Calu3 (cell line): ENCODE measurements at regions not wholly inside any gene's neighbourhood (a gene's known extent, or its start where the extent isn't known, plus 50 kb on each side); places are given as distances from the start of the nearest gene placed in this dataset.

Experiments used
- BruUV-seq: library from RNA; stranded (reverse); fragments of 400-500 nt; replicated peaks from 2 replicates; lab custom pipeline; 2021; lab: Mats Ljungman, UMichigan
- CTCF ChIA-PET: fragments of 300-600 bp; sonication (Branson Sonifier 250); formaldehyde crosslinking; loops from one replicate; lab custom pipeline; 2022; ENCODE audit warnings: antibody characterized with exemption; lab: Charles Lee
- DNase-seq: peaks from one replicate; pipeline ENCODE4 v3.0.0; 2022
- H3K27ac Mint-ChIP-seq: one replicate; pipeline ENCODE4 v1.8.0; 2022; ENCODE audit warnings: mixed read lengths; ENCODE audit not compliant: unreplicated experiment
- H3K27me3 Mint-ChIP-seq: one replicate; pipeline ENCODE4 v1.8.0; 2022; ENCODE audit warnings: mixed read lengths; ENCODE audit not compliant: unreplicated experiment
- H3K36me3 Mint-ChIP-seq: one replicate; pipeline ENCODE4 v1.8.0; 2022; ENCODE audit warnings: mild to moderate bottlenecking, moderate library complexity, mixed read lengths; ENCODE audit not compliant: insufficient read depth, unreplicated experiment
- H3K4me1 Mint-ChIP-seq: one replicate; pipeline ENCODE4 v1.8.0; 2022; ENCODE audit warnings: mild to moderate bottlenecking, low read depth, mixed read lengths; ENCODE audit not compliant: unreplicated experiment
- H3K4me3 Mint-ChIP-seq: one replicate; pipeline ENCODE4 v1.8.0; 2022; ENCODE audit warnings: mild to moderate bottlenecking, low read depth, moderate library complexity, mixed read lengths; ENCODE audit not compliant: unreplicated experiment
- H3K9me3 Mint-ChIP-seq: one replicate; pipeline ENCODE4 v1.8.0; 2022; ENCODE audit warnings: low read depth, mixed read lengths; ENCODE audit not compliant: unreplicated experiment
- intact Hi-C: fragments of 100-400 bp; cut with micrococcal nuclease; formaldehyde crosslinking; loops from one replicate; pipeline ENCODE4 v1.10.0; 2022; ENCODE audit not compliant: unreplicated experiment
- TF ChIP-seq, protein P1 (sequence below): fragments of 200-600 bp; IDR thresholded peaks from one replicate; pipeline ENCODE4 v1.8.0; 2022; ENCODE audit warnings: antibody characterized with exemption; ENCODE audit not compliant: unreplicated experiment

DNA sequence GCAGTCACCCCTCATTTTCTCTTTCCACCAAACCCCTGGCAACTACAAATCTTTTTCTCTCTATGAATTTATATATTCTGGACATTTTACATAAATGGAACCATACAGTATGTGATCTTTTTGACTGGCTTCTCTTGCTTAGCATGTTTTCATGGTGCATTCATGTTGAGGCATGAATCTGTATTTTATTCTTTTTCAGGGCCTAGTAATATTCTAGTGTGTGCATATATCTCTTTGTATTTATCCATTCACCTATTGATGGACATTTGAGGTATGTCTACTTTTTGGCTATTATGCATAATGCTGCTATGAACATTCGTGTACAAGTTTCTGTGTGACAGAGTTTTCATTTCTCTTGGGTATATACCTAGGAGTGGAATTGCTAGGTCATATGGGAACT lies 78.2 kb downstream of the HACD1 start:
- Mint-ChIP-seq H3K27ac (no peak overlapping the region), H3K36me3 (no peaks in the 10 kb centered on the region), H3K4me1 (no peaks in the 10 kb centered on the region), H3K4me3 (no peak overlapping the region), H3K27me3 (no peaks in the 10 kb centered on the region), H3K9me3 (no peaks in the 10 kb centered on the region)
- TF ChIP-seq, protein P1, sequence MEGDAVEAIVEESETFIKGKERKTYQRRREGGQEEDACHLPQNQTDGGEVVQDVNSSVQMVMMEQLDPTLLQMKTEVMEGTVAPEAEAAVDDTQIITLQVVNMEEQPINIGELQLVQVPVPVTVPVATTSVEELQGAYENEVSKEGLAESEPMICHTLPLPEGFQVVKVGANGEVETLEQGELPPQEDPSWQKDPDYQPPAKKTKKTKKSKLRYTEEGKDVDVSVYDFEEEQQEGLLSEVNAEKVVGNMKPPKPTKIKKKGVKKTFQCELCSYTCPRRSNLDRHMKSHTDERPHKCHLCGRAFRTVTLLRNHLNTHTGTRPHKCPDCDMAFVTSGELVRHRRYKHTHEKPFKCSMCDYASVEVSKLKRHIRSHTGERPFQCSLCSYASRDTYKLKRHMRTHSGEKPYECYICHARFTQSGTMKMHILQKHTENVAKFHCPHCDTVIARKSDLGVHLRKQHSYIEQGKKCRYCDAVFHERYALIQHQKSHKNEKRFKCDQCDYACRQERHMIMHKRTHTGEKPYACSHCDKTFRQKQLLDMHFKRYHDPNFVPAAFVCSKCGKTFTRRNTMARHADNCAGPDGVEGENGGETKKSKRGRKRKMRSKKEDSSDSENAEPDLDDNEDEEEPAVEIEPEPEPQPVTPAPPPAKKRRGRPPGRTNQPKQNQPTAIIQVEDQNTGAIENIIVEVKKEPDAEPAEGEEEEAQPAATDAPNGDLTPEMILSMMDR, result no peak
- no TSS peak for BruUV-seq
- intact Hi-C loops, result no loop called here
- DNase-seq, result no peak
- CTCF ChIA-PET, result no interaction called here

DNA sequence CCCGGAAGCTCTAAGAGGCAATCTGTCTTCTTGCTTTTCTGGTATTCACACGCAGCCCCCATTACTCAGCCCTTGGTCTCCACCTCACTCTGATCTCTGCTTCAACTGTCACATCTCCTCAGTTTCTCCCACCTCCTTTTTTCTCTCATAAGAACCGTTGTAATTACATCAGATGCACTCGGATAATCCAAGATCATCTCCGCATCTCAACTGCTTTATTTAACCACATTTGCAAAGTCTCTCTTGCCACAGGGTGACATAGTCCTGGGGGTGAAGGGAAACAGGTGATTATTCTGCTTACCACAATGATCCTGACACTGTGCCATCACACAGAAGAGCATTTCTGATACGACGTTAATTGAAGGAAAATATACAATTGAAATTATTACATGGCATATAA lies 79.9 kb downstream of the HACD1 start:
- no peaks in the 10 kb centered on the region for H3K27me3 Mint-ChIP-seq
- CTCF ChIA-PET, result no interaction called here
- H3K36me3 Mint-ChIP-seq, result no peaks in the 10 kb centered on the region
- intact Hi-C loops, result no loop called here
- no peak overlapping the region for H3K4me3 Mint-ChIP-seq
- no peaks in the 10 kb centered on the region for H3K9me3 Mint-ChIP-seq
- no peak overlapping the region for H3K27ac Mint-ChIP-seq
- DNase-seq, result no peak
- no peaks in the 10 kb centered on the region for H3K4me1 Mint-ChIP-seq
- BruUV-seq, result no TSS peak
- TF ChIP-seq, protein P1, result no peak

DNA sequence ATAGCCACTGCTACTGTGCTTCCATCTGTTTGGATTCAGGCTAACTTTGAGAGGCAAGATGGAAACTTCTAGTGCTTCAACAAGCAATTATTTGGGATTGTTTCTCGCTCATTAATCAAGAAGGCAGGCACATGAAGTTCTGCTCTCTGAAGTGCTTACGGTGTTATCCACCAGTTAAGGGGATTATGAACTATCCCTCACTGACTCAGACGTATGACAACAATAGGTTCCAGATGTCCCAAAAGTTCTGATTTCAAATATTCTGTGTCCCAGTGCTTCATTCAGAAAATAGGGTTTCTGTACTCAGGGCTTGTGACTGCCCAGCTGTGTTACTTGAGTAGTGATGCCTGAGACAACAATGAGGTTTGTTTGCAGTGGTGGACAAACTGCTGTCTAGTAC lies 81.0 kb downstream of the HACD1 start:
- Mint-ChIP-seq H3K4me1 (no peaks in the 10 kb centered on the region), H3K9me3 (no peaks in the 10 kb centered on the region), H3K4me3 (no peak overlapping the region), H3K27ac (no peak overlapping the region), H3K27me3 (no peaks in the 10 kb centered on the region), H3K36me3 (no peaks in the 10 kb centered on the region)
- CTCF ChIA-PET, result no interaction called here
- DNase-seq, result no peak
- no TSS peak for BruUV-seq
- TF ChIP-seq, protein P1, result no peak
- intact Hi-C loops, result no loop called here

DNA sequence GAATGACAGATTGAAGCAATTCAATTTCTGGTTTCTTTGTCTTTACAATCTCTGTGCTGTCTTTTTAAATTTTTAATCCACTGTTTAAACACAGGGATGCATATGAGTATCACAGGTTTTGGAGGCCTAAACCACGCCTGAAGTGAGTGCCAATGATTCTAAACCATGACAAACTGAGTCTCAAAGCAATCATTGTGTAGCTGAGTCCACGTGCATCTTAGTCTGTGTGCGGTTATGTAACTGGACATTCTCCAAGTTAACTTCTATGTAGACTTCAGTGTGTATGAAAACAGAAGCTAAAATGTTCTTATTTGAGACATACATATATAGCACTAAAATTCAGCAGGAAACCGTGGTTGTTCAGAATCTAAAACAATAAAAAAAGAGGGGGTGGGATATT lies 79.3 kb upstream of the ST8SIA6 start:
- intact Hi-C loops, result no loop called here
- BruUV-seq, result no TSS peak
- CTCF ChIA-PET, result interaction anchor here (0.6 kb wide), 1 partner anchor 701 kb away, joined by 3 read pairs; no protein-coding TSS in a partner anchor
- H3K36me3 Mint-ChIP-seq, result no peaks in the 10 kb centered on the region
- TF ChIP-seq, protein P1, result no peak
- peaks cover 2% of the 10 kb centered on the region for H3K4me1 Mint-ChIP-seq
- H3K4me3 Mint-ChIP-seq, result no peak overlapping the region
- no peaks in the 10 kb centered on the region for H3K27me3 Mint-ChIP-seq
- DNase-seq, result no peak
- no peaks in the 10 kb centered on the region for H3K9me3 Mint-ChIP-seq
- no peak overlapping the region for H3K27ac Mint-ChIP-seq
